ENCODE measurements at regions not wholly inside any gene's neighbourhood (a gene's known extent, or its start where the extent isn't known, plus 50 kb on each side); places are given as distances from the start of the nearest gene placed in this dataset.
A peak's percentile ranks its signal among the peaks of the same experiment; 100 is the strongest.

GRCh38 chr7:40923626-40924025, 779.3 kb downstream of the INHBA start:
- H3K36me3 ChIP-seq (replicated peaks in 1 of 2), result no peaks in the 10 kb centered on the region
- no peaks in the 10 kb centered on the region for H3K4me1 ChIP-seq (replicated peaks in 1 of 2)
- TF ChIP-seq POLR2A (IDR thresholded peaks at IDR 0.05) (no peak), CTCF (IDR thresholded peaks at IDR 0.05) (no peak)
- intact Hi-C loops (cut with DNase I), result no loop called here
- no peak for DNase-seq
- no peaks in the 10 kb centered on the region for H3K27me3 ChIP-seq
- H3K9me3 ChIP-seq (replicated peaks in 1 of 3), result no peaks in the 10 kb centered on the region
- WGBS, 4 donors, result 72 to 77% (median 75%) methylated on average over 1 of the region's 1 CpG
- H3K4me3 ChIP-seq, result no peak overlapping the region
- H3K27ac ChIP-seq, result no peak overlapping the region

- TF ChIP-seq CTCF (IDR thresholded peaks at IDR 0.05) (no peak), POLR2A (IDR thresholded peaks at IDR 0.05) (no peak)
Observed at GRCh38 chr7:40922316-40922670, 780.6 kb downstream of the INHBA start.

GRCh38 chr7:40921589-40922315, 781.1 kb downstream of the INHBA start:
- WGBS, 4 donors, result 78 to 88% (median 81%) methylated on average over 7 of the region's 7 CpGs
- Histone ChIP-seq H3K4me1 (replicated peaks in 1 of 2) (no peaks in the 10 kb centered on the region), H3K9me3 (replicated peaks in 1 of 3) (no peaks in the 10 kb centered on the region), H3K27ac (no peak overlapping the region), H3K27me3 (no peaks in the 10 kb centered on the region), H3K36me3 (replicated peaks in 1 of 2) (no peaks in the 10 kb centered on the region), H3K4me3 (no peak overlapping the region)
- no peak for TF ChIP-seq POLR2A (IDR thresholded peaks at IDR 0.05)
- no peak for TF ChIP-seq CTCF (IDR thresholded peaks at IDR 0.05)
- no peak for DNase-seq
- intact Hi-C loops (cut with DNase I), result no loop called here

More at GRCh38 chr7:40922316-40922670, 780.6 kb downstream of the INHBA start:
- Histone ChIP-seq H3K27me3 (no peaks in the 10 kb centered on the region), H3K4me3 (no peak overlapping the region), H3K36me3 (replicated peaks in 1 of 2) (no peaks in the 10 kb centered on the region), H3K4me1 (replicated peaks in 1 of 2) (no peaks in the 10 kb centered on the region), H3K9me3 (replicated peaks in 1 of 3) (no peaks in the 10 kb centered on the region), H3K27ac (no peak overlapping the region)
- peak in 3 of 7 donors; percentile 35 to 41 (median 39) for DNase-seq
- intact Hi-C loops (cut with DNase I), result no loop called here
- 38 to 62% (median 56%) methylated on average over 1 of the region's 1 CpG for WGBS, 4 donors

- Histone ChIP-seq H3K27me3 (no peaks in the 10 kb centered on the region), H3K4me3 (no peak overlapping the region), H3K4me1 (replicated peaks in 1 of 2) (no peaks in the 10 kb centered on the region), H3K27ac (no peak overlapping the region), H3K36me3 (replicated peaks in 1 of 2) (no peaks in the 10 kb centered on the region), H3K9me3 (replicated peaks in 1 of 3) (no peaks in the 10 kb centered on the region)
- WGBS, 4 donors, result 91 to 92% (median 91%) methylated on average over 2 of the region's 2 CpGs
- DNase-seq, result no peak
- intact Hi-C loops (cut with DNase I), result no loop called here
- TF ChIP-seq POLR2A (IDR thresholded peaks at IDR 0.05), result no peak
- no peak for TF ChIP-seq CTCF (IDR thresholded peaks at IDR 0.05)
Observed at GRCh38 chr7:40918701-40919271, 784.0 kb downstream of the SUGCT start.
